ENCODE measurements at regions not wholly inside any gene's neighbourhood (a gene's known extent, or its start where the extent isn't known, plus 50 kb on each side); places are given as distances from the start of the nearest gene placed in this dataset.

DNA sequence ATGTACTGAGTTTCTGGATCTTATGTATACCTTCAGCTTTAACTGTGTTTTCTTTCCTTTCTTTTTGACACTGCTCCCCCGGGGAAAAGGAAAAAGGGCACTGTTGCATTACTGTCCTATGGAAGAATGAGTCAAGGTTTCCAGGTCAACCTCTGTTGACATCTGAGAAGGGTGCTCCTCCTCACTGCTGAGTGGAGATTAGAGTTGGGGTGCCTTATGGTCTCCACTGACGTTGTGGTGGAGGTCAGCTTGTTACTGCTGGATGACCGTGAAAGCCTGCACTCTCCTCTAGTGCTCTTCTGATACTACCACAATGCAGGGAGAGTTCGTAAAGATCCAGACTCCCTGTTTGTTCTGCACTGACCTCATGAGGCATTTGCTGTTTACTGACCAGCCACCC, 252.1 kb upstream of the GRM7 start:
- DNase-seq (ENCODE audit: low spot score): no peak
- Histone ChIP-seq H3K4me1 (ENCODE audit: insufficient read depth, low read length, poor library complexity, severe bottlenecking) (no peaks in the 10 kb centered on the region), H3K79me2 (ENCODE audit: insufficient read depth, low read depth, low read length) (no peaks in the 10 kb centered on the region), H3K27ac (ENCODE audit: low read depth, low read length, poor library complexity, severe bottlenecking) (no peak overlapping the region), H2AFZ (ENCODE audit: low read length) (no peak overlapping the region), H3K9me2 (ENCODE audit: insufficient read depth, low read length) (no peaks in the 10 kb centered on the region), H4K20me1 (ENCODE audit: insufficient read depth, low read length) (no peaks in the 10 kb centered on the region), H3K4me3 (ENCODE audit: low read depth, low read length, poor library complexity, severe bottlenecking) (no peak overlapping the region), H3K36me3 (ENCODE audit: insufficient read depth, low read length) (no peaks in the 10 kb centered on the region), H3K9me3 (ENCODE audit: low read length) (no peaks in the 10 kb centered on the region), H3K4me2 (ENCODE audit: low read length) (no peak overlapping the region)
- CTCF ChIA-PET (ENCODE audit: unreplicated experiment): no interaction called here
- POLR2A ChIA-PET: no interaction called here
- intact Hi-C loops (cut with micrococcal nuclease; ENCODE audit: unreplicated experiment): no loop called here
- BruUV-seq (replicated peaks): no TSS peak
- TF ChIP-seq EZH2phosphoT487 (IDR thresholded peaks at IDR 0.05; ENCODE audit: borderline replicate concordance, low read depth, low read length): no peak
- TF ChIP-seq, protein P1, sequence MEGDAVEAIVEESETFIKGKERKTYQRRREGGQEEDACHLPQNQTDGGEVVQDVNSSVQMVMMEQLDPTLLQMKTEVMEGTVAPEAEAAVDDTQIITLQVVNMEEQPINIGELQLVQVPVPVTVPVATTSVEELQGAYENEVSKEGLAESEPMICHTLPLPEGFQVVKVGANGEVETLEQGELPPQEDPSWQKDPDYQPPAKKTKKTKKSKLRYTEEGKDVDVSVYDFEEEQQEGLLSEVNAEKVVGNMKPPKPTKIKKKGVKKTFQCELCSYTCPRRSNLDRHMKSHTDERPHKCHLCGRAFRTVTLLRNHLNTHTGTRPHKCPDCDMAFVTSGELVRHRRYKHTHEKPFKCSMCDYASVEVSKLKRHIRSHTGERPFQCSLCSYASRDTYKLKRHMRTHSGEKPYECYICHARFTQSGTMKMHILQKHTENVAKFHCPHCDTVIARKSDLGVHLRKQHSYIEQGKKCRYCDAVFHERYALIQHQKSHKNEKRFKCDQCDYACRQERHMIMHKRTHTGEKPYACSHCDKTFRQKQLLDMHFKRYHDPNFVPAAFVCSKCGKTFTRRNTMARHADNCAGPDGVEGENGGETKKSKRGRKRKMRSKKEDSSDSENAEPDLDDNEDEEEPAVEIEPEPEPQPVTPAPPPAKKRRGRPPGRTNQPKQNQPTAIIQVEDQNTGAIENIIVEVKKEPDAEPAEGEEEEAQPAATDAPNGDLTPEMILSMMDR (conservative IDR thresholded peaks at IDR 0.05; ENCODE audit: low read length): no peak

DNA sequence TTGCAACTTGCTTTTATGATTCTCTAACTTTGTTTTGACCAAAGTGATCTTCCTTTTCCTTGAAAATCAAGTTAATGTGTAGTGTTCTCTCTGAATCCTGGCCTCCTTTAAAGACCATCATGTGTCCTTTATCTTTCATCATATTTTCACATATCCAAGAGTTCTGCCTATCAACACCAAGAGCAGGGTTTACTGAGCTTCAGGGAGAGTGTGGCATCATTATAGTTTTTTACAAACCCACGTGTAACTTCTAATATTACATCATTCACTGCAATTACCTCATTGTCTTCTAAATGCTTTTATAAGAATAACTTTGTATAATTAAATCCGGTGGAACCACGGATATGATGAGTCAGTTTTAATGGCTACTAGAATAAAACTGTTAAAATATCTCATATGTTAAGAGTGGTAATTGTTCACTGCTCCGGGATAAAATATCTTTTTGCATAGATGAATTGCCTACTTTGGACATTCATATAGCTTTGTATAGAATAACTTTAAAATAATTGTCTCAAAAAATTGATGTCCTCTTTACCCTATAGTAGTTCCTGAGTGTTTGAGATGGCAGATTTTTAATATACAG, 248.8 kb upstream of the GRM7 start:
- H3K9me3 ChIP-seq (ENCODE audit: low read length): no peaks in the 10 kb centered on the region
- no peaks in the 10 kb centered on the region for H4K20me1 ChIP-seq (ENCODE audit: insufficient read depth, low read length)
- no TSS peak for BruUV-seq (replicated peaks)
- no peak overlapping the region for H3K4me2 ChIP-seq (ENCODE audit: low read length)
- intact Hi-C loops (cut with micrococcal nuclease; ENCODE audit: unreplicated experiment): no loop called here
- POLR2A ChIA-PET: no interaction called here
- no peaks in the 10 kb centered on the region for H3K36me3 ChIP-seq (ENCODE audit: insufficient read depth, low read length)
- DNase-seq (ENCODE audit: low spot score): no peak
- H3K27ac ChIP-seq (ENCODE audit: low read depth, low read length, poor library complexity, severe bottlenecking): no peak overlapping the region
- CTCF ChIA-PET (ENCODE audit: unreplicated experiment): no interaction called here
- no peaks in the 10 kb centered on the region for H3K4me1 ChIP-seq (ENCODE audit: insufficient read depth, low read length, poor library complexity, severe bottlenecking)
- no peak overlapping the region for H2AFZ ChIP-seq (ENCODE audit: low read length)
- no peak overlapping the region for H3K4me3 ChIP-seq (ENCODE audit: low read depth, low read length, poor library complexity, severe bottlenecking)
- no peaks in the 10 kb centered on the region for H3K9me2 ChIP-seq (ENCODE audit: insufficient read depth, low read length)
- no peaks in the 10 kb centered on the region for H3K79me2 ChIP-seq (ENCODE audit: insufficient read depth, low read depth, low read length)
- TF ChIP-seq, protein P1 (conservative IDR thresholded peaks at IDR 0.05; ENCODE audit: low read length): no peak
- no peak for TF ChIP-seq EZH2phosphoT487 (IDR thresholded peaks at IDR 0.05; ENCODE audit: borderline replicate concordance, low read depth, low read length)

DNA sequence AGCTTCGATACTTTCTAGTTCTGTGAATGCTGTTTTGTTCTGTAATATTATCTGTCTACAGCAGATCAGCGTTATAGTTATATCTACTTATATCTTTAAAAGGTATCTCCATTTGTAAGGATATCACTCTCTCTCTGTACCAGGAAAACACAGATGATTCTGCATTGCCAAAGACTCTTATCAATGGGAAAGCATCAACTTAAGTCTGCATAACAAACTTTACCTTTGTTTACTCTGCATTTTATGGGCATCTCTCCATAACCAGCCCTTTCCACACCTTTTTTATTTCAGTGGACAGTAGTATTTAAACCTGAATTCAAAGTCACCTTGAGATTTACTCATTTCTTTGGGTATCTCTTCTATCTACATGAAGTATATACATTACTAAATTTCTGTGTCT, 238.7 kb upstream of the GRM7 start:
- Histone ChIP-seq H3K9me2 (ENCODE audit: insufficient read depth, low read length) (no peaks in the 10 kb centered on the region), H3K27ac (ENCODE audit: low read depth, low read length, poor library complexity, severe bottlenecking) (no peak overlapping the region), H3K9me3 (ENCODE audit: low read length) (no peaks in the 10 kb centered on the region), H3K4me1 (ENCODE audit: insufficient read depth, low read length, poor library complexity, severe bottlenecking) (no peaks in the 10 kb centered on the region), H3K79me2 (ENCODE audit: insufficient read depth, low read depth, low read length) (no peaks in the 10 kb centered on the region), H3K4me2 (ENCODE audit: low read length) (no peak overlapping the region), H3K4me3 (ENCODE audit: low read depth, low read length, poor library complexity, severe bottlenecking) (no peak overlapping the region), H4K20me1 (ENCODE audit: insufficient read depth, low read length) (no peaks in the 10 kb centered on the region), H2AFZ (ENCODE audit: low read length) (no peak overlapping the region), H3K36me3 (ENCODE audit: insufficient read depth, low read length) (no peaks in the 10 kb centered on the region)
- DNase-seq (ENCODE audit: low spot score): no peak
- CTCF ChIA-PET (ENCODE audit: unreplicated experiment): no interaction called here
- TF ChIP-seq EZH2phosphoT487 (IDR thresholded peaks at IDR 0.05; ENCODE audit: borderline replicate concordance, low read depth, low read length): no peak
- TF ChIP-seq, protein P1 (conservative IDR thresholded peaks at IDR 0.05; ENCODE audit: low read length): no peak
- no TSS peak for BruUV-seq (replicated peaks)
- POLR2A ChIA-PET: no interaction called here
- intact Hi-C loops (cut with micrococcal nuclease; ENCODE audit: unreplicated experiment): no loop called here

Measured in OCI-LY7 (cell line).